HEK293 (cell line): ENCODE measurements at regions not wholly inside any gene's neighbourhood (a gene's known extent, or its start where the extent isn't known, plus 50 kb on each side); places are given as distances from the start of the nearest gene placed in this dataset.

ENCODE experiments used
- CTCF ChIP-seq: fragments of 450-650 bp; formaldehyde crosslinking; IDR thresholded peaks from 2 replicates; pipeline ENCODE4 v1.5.1; 2016; ENCODE audit warnings: missing biosample characterization, missing genetic modification characterization
- PBX3 ChIP-seq: sonication (generic); formaldehyde crosslinking; IDR thresholded peaks from 2 replicates; pipeline ENCODE4 v1.8.1; 2022; ENCODE audit warnings: mild to moderate bottlenecking, moderate library complexity, missing genetic modification reagents
- PRDM4 ChIP-seq: fragments of 450-650 bp; formaldehyde crosslinking; IDR thresholded peaks from 2 replicates; pipeline ENCODE4 v1.5.1; 2017; ENCODE audit warnings: missing biosample characterization, missing genetic modification characterization
- REST ChIP-seq: fragments of 450-650 bp; formaldehyde crosslinking; IDR thresholded peaks from 2 replicates; pipeline ENCODE4 v1.5.1; 2016; ENCODE audit warnings: missing biosample characterization, missing genetic modification characterization
- ZBTB7A ChIP-seq: fragments of 450-650 bp; formaldehyde crosslinking; IDR thresholded peaks from 2 replicates; pipeline ENCODE4 v1.5.1; 2016; ENCODE audit warnings: low read depth, missing biosample characterization, missing genetic modification characterization
- ZNF302 ChIP-seq: fragments of 450-650 bp; formaldehyde crosslinking; IDR thresholded peaks from 2 replicates; pipeline ENCODE4 v1.5.1; 2016; ENCODE audit warnings: missing biosample characterization, missing genetic modification characterization, low read depth
- ZNF354C ChIP-seq: fragments of 450-650 bp; formaldehyde crosslinking; IDR thresholded peaks from 2 replicates; pipeline ENCODE4 v1.5.1; 2016; ENCODE audit warnings: missing biosample characterization, missing genetic modification characterization, low read depth, borderline replicate concordance
- ZNF544 ChIP-seq: fragments of 450-650 bp; formaldehyde crosslinking; IDR thresholded peaks from 2 replicates; pipeline ENCODE4 v1.5.0; 2017; ENCODE audit warnings: missing biosample characterization, missing genetic modification characterization
- ZNF580 ChIP-seq: fragments of 450-650 bp; formaldehyde crosslinking; IDR thresholded peaks from 2 replicates; pipeline ENCODE4 v1.5.1; 2016; ENCODE audit warnings: missing biosample characterization, missing genetic modification characterization
- ZNF670 ChIP-seq: fragments of 450-650 bp; formaldehyde crosslinking; IDR thresholded peaks from 2 replicates; pipeline ENCODE4 v1.5.1; 2016; ENCODE audit warnings: missing biosample characterization, missing genetic modification characterization, low read depth
- ZNF76 ChIP-seq: fragments of 450-650 bp; formaldehyde crosslinking; IDR thresholded peaks from 2 replicates; pipeline ENCODE4; 2016; ENCODE audit warnings: low read depth, missing biosample characterization, missing genetic modification characterization, borderline replicate concordance
- ZSCAN23 ChIP-seq: fragments of 450-650 bp; formaldehyde crosslinking; IDR thresholded peaks from 2 replicates; pipeline ENCODE4 v1.5.1; 2016; ENCODE audit warnings: missing biosample characterization, missing genetic modification characterization

GRCh38 chr3:117405359-117405758 lies 695.8 kb downstream of the TUSC7 start:
- TF ChIP-seq ZSCAN23 (tag by site-specific recombination): no peak
- no peak for TF ChIP-seq CTCF
- TF ChIP-seq REST (tag by site-specific recombination): no peak
- no peak for TF ChIP-seq ZNF302
- no peak for TF ChIP-seq ZNF354C (tag by site-specific recombination)
- TF ChIP-seq ZNF544 (tag by site-specific recombination): no peak
- no peak for TF ChIP-seq ZNF670 (tag by site-specific recombination)
- TF ChIP-seq ZBTB7A (tag by site-specific recombination): no peak
- TF ChIP-seq ZNF76 (tag by site-specific recombination): no peak
- no peak for TF ChIP-seq PBX3
- no peak for TF ChIP-seq ZNF580 (tag by site-specific recombination)
- TF ChIP-seq PRDM4: no peak
